ENCODE measurements at regions not wholly inside any gene's neighbourhood (a gene's known extent, or its start where the extent isn't known, plus 50 kb on each side); places are given as distances from the start of the nearest gene placed in this dataset.

- TF ChIP-seq ZNF462 (CRISPR knock-in tag; IDR thresholded peaks at IDR 0.05) = no peak
- no peak for TF ChIP-seq POLR2AphosphoS5 (IDR thresholded peaks at IDR 0.05; ENCODE audit: low read depth)
- no peak for TF ChIP-seq JUNB (IDR thresholded peaks at IDR 0.05; ENCODE audit: unreplicated experiment)
- TF ChIP-seq CTCF (conservative IDR thresholded peaks at IDR 0.05; ENCODE audit: low read depth in 2 of 2) = no peak
- no peak for TF ChIP-seq EZH2phosphoT487 (IDR thresholded peaks at IDR 0.05; ENCODE audit: unreplicated experiment)
Measured at GRCh38 chr2:146844226-146844990, 1000.4 kb upstream of the ACVR2A start (continued).

- H3K27me3 Mint-ChIP-seq (ENCODE audit: insufficient read depth, low read depth, poor library complexity) = no peaks in the 10 kb centered on the region
- H3K9me2 ChIP-seq (ENCODE audit: insufficient read depth) = peaks cover 7% of the 10 kb centered on the region; the same call in 1 of the 2 replicates
- no peak for ATAC-seq
- no peaks in the 10 kb centered on the region for H3F3A ChIP-seq (replicated peaks; ENCODE audit: low read depth)
- no peak overlapping the region for H3K4me3 Mint-ChIP-seq
- DNase-seq (ENCODE audit: low spot score) = no peak
- no peaks in the 10 kb centered on the region for H3K36me3 Mint-ChIP-seq (ENCODE audit: low read depth)
- no peaks in the 10 kb centered on the region for H3K36me3 ChIP-seq (ENCODE audit: insufficient read depth)
- H3K9me3 Mint-ChIP-seq = no peaks in the 10 kb centered on the region
- no peaks in the 10 kb centered on the region for H3K27me3 ChIP-seq (ENCODE audit: insufficient read depth)
- H3K4me2 ChIP-seq = no peak overlapping the region
- no peak overlapping the region for H3K4me3 ChIP-seq
- H3K27ac ChIP-seq (ENCODE audit: low read depth) = no peak overlapping the region
- no peaks in the 10 kb centered on the region for H3K79me2 ChIP-seq (replicated peaks; ENCODE audit: insufficient read depth)
- no peaks in the 10 kb centered on the region for H3K4me1 ChIP-seq (ENCODE audit: insufficient read depth)
- no peaks in the 10 kb centered on the region for H4K20me1 ChIP-seq (replicated peaks; ENCODE audit: insufficient read depth)
- no peak overlapping the region for H3K27ac Mint-ChIP-seq
- H2AFZ ChIP-seq = no peak overlapping the region
- no peaks in the 10 kb centered on the region for H3K4me1 Mint-ChIP-seq
- TF ChIP-seq REST (IDR thresholded peaks at IDR 0.05; ENCODE audit: unreplicated experiment) (no peak), NANOG (IDR thresholded peaks at IDR 0.05; ENCODE audit: borderline replicate concordance) (no peak), POLR2AphosphoS5 (IDR thresholded peaks at IDR 0.05; ENCODE audit: low read depth) (no peak), ZNF114 (CRISPR knock-in tag; IDR thresholded peaks at IDR 0.05) (no peak), EZH2phosphoT487 (IDR thresholded peaks at IDR 0.05; ENCODE audit: unreplicated experiment) (no peak), CTCF (conservative IDR thresholded peaks at IDR 0.05; ENCODE audit: low read depth in 2 of 2) (no peak), CREB1 (CRISPR knock-in tag; IDR thresholded peaks at IDR 0.05; ENCODE audit: low read depth) (no peak), ZNF331 (CRISPR knock-in tag; IDR thresholded peaks at IDR 0.05; ENCODE audit: low read depth) (no peak)
Measured at GRCh38 chr2:146837857-146838256, 1007.0 kb upstream of the ACVR2A start.

Measured in GM23338 (cell line).